ENCODE measurements at regions not wholly inside any gene's neighbourhood (a gene's known extent, or its start where the extent isn't known, plus 50 kb on each side); places are given as distances from the start of the nearest gene placed in this dataset.
"Not testable (repeated sequence)": the region's sequence is repeated elsewhere in the genome, so short reads cannot be mapped to it uniquely, and the experiment has no call there.

DNA sequence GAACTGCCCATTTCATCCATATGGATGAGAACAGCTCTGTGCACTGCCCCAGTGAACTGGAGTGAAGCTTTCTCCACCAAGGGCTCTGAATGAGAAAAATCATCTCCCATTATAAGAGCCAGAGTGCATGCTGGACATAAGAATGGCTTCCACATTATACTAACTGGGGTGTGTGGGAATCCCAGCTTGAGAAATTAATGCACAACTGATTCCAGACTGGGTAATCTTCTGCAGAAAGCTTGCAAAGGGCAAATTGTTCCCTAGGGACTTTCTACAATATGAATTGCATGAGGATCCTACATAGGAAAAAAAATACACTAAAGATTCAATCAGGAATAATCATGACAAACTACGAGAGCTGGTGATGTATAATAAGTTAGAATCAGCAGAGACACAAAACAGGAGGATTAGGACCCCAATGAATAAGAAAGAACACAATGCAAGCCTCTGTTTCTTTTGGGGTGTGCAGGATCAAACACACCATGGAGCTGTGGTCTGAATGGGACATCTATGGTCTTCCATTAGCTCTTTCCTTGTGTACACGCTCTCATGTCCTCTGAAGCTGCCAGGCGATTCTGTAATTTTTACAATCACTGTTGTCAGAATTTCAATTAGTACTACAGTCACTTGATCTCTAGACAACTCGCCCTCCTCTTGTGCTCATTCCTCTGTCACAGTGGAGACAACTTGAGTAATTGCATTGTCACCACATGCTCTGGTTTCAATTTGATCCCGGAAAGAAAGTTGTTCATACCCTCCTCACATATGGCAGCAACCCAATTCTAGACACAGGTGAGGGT, 1327.4 kb downstream of the GATA3 start:
- H3K27ac Mint-ChIP-seq, result no peak overlapping the region
- no peaks in the 10 kb centered on the region for H3K9me3 Mint-ChIP-seq
- no peak for DNase-seq (ENCODE audit: low spot score in 2 of 2)
- H3K36me3 Mint-ChIP-seq, result no peaks in the 10 kb centered on the region
- ATAC-seq, result no peak

DNA sequence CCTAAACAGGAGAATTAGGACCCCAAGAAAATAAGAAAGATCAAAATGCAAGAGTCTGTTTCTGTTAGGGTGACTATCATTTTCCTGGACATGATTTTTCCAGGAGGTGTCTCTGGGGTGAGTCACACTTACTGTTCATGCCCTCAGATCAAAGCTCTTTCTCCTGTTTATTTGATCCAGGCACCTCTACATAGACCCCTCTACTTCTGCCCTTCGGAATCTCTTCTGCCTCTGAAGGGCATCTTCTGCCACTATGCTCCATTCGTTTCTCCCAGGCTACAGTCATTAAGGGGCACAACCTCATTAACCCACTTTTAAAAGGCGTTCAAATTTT, 1328.0 kb downstream of the GATA3 start:
- no peaks in the 10 kb centered on the region for H3K36me3 Mint-ChIP-seq

DNA sequence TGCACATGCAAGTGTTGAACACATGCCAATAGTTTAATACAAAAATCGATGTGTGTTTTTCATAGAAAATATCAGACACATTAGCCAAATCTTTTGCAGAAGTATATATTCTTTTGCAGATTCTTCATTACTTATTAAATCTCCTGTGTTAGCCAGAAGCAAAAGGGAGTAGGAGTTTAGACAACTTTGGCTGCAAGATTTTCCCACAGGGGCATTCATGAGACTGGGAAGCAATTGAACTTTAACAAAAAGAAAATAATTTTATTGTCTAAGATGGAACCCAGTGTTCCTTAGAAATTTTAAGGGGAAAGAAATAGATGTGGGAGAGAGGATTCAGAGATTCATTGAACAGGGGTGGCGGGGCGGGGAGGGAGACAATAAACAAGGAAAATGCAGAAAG, 1336.0 kb downstream of the GATA3 start:
- no peak for DNase-seq (ENCODE audit: low spot score in 2 of 2)
- Mint-ChIP-seq H3K27ac (no peak overlapping the region), H3K36me3 (no peaks in the 10 kb centered on the region), H3K9me3 (no peaks in the 10 kb centered on the region)
- no peak for ATAC-seq

More for the DNA sequence above, 1328.0 kb downstream of the GATA3 start:
- ATAC-seq (no peak), DNase-seq (ENCODE audit: low spot score in 2 of 2) (no peak)
- Mint-ChIP-seq H3K9me3 (no peaks in the 10 kb centered on the region), H3K27ac (no peak overlapping the region)

DNA sequence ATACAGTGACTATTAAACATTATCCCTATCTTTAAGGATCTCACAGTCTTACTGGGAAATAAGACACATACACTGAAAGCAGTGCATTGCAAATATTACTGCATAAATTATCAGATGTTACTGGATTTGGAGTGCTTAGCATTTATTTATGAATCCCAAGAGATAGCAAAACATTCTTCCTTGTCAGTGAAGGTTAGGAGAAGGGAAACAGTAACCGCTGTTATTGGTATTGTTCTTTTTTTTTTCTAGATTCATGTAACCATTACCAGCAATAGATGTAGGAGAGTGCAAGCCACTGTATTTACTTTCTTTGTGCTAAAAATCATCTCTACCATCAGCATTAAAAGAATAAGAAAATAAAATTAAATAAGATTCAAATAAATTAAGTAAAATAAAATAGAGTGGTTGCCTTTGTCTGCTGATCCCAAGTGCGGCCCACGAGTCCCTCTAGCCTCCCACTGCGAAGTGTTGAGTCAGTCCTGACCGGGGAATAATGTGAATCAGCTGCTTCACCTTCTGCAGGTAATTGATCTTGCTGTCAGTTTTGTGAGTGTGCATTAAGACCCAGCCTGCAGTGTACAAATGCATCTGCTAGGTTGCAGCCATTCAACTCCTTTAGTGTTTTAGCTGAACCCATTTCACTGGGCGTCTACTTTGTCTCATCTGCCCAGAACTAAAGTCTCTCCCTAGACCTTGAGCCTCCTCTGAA, 1344.9 kb downstream of the GATA3 start:
- H3K9me3 Mint-ChIP-seq, result no peaks in the 10 kb centered on the region
- no peaks in the 10 kb centered on the region for H3K36me3 Mint-ChIP-seq
- H3K27ac Mint-ChIP-seq, result no peak overlapping the region
- no peak for DNase-seq (ENCODE audit: low spot score in 2 of 2)
- ATAC-seq, result no peak

DNA sequence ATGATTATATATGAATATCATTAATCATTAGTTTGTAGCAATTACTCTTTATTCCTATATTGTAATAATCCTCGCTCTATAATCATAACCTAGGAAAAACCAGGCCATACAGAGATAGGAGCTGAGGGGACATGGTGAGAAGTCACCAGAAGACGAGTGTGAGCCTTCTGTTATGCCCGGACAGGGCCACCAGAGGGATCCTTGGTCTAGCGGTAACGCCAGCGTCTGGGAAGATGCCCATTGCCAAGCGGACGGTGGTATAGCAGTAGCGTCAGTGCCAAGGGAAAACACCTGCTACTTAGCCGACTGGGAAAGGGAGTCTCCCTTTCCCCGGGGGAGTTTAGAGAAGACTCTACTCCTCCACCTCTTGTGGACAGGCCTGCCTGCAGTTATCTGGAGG, 1347.6 kb downstream of the GATA3 start:
- not testable (repeated sequence) for H3K27ac Mint-ChIP-seq; H3K9me3 Mint-ChIP-seq; H3K36me3 Mint-ChIP-seq; ATAC-seq; DNase-seq (ENCODE audit: low spot score in 2 of 2)

DNA sequence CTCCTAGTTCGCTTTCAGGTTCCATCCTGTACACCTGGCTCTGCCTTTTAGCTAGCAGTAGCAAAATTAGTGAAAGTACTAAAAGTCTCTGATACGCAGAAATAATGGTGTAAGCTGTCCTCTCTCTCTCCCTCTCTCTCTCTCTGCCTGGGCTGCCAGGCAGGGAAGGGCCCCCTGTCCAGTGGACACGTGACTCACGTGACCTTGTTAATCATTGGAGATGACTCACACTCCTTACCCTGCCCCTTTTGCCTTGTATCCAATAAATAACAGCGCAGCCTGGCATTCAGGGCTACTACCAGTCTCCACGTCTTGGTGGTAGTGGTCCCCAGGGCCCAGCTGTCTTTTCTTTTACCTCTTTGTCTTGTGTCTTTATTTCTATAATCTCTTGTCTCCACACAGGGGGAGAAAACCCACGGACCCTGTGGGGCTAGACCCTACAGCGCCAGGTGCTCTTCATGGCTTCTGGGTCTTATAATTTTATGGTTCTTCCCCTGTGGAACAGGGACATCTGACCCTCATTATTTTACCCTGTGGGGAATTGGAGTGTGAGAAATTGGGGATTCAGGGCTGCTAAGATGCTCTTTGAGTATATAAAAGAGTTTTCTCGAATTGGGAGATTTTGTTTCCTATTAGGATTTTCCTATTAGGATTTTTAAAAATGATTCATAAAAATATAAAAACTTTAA, 1348.2 kb downstream of the GATA3 start:
- not testable (repeated sequence) for H3K27ac Mint-ChIP-seq, ATAC-seq, H3K9me3 Mint-ChIP-seq

DNA sequence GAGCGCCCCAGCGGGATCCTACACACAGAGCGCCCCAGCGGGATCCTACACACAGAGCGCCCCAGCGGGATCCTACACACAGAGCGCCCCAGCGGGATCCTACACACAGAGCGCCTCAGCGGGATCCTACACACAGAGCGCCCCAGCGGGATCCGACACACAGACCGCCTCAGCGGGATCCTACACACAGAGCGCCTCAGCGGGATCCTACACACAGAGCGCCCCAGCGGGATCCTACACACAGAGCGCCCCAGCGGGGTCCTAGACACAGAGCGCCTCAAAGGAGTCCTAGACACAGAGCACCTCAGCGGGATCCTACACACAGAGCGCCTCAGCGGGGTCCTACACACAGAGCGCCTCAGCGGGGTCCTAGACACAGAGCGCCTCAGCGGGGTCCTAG, 1352.7 kb downstream of the GATA3 start:
- DNase-seq (ENCODE audit: low spot score in 2 of 2); H3K36me3 Mint-ChIP-seq; H3K9me3 Mint-ChIP-seq; H3K27ac Mint-ChIP-seq; ATAC-seq: not testable (repeated sequence)

More for the DNA sequence above, 1348.2 kb downstream of the GATA3 start:
- DNase-seq (ENCODE audit: low spot score in 2 of 2); H3K36me3 Mint-ChIP-seq: not testable (repeated sequence)

DNA sequence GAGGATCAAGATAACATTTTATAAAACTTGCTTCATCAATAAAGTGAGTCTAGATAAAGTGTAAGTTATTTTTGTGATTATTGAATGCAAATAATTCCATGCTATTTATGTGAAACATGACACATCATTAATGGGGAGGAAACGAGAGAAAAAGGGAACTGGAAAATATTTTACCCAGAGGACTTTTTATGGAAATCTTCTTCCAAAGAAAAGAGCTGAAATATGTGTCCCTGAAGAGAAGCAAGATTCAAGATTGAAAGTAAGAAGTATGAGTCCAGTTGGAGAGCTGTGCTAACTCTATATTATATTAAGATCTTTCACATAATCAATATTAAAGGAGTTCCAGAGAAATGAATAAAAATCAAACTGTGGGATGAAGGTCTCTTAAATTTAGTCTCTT, 1361.8 kb downstream of the GATA3 start:
- ATAC-seq, result no peak

DNA sequence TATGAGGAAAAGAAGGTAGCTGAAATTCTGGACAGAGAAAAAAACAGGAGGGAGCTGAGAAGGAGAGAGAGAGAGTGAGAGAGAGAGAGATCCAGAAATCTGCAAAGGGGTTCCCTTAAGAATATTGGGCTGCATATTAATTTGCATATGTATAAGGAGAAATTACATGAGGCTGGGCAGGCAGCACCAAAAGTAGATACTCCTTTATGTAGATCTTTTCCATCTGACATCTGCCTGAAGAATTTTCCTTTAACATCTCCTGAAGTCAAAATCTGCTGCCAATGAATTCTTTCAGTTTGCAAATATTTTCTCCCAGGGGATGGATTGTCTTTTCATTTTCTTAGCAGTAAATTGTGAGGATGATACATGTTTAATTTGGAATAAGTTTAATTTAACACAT, 1365.3 kb downstream of the GATA3 start:
- H3K36me3 Mint-ChIP-seq, result peaks cover 0 to 5% of the 10 kb centered on the region in 2 donors

More for the DNA sequence above, 1361.8 kb downstream of the GATA3 start:
- no peak for DNase-seq (ENCODE audit: low spot score in 2 of 2)
- Mint-ChIP-seq H3K36me3 (peaks cover 0 to 5% of the 10 kb centered on the region in 2 donors), H3K9me3 (no peaks in the 10 kb centered on the region), H3K27ac (no peak overlapping the region)

DNA sequence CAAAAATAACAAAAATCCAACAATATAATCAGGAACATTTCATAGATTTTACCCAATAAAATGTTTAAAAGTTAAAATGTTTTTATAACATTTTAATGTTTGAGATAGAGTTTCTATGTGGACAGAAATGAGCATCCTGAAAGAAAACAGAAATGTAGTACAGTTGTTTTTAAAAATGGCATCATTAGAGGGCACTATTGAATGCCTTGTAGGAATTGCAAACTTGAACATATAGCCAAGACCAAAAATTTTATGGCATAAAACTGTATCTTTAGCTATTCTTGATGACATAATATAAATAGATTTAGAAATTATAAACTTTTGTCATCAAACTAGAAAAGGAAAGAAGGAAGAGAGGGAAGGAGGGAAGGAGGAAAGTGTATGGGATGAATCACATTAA, 1372.7 kb downstream of the GATA3 start:
- Mint-ChIP-seq H3K9me3 (peaks cover 5 to 6% of the 10 kb centered on the region in 2 donors), H3K36me3 (peaks cover 0 to 8% of the 10 kb centered on the region in 2 donors), H3K27ac (no peak overlapping the region)
- no peak for ATAC-seq
- DNase-seq (ENCODE audit: low spot score in 2 of 2), result no peak

More for the DNA sequence above, 1365.3 kb downstream of the GATA3 start:
- peaks cover 0 to 5% of the 10 kb centered on the region in 2 donors for H3K9me3 Mint-ChIP-seq
- ATAC-seq (no peak), DNase-seq (ENCODE audit: low spot score in 2 of 2) (no peak)
- peak overlapping the region in 1 of 2 donors; percentile 3 for H3K27ac Mint-ChIP-seq

DNA sequence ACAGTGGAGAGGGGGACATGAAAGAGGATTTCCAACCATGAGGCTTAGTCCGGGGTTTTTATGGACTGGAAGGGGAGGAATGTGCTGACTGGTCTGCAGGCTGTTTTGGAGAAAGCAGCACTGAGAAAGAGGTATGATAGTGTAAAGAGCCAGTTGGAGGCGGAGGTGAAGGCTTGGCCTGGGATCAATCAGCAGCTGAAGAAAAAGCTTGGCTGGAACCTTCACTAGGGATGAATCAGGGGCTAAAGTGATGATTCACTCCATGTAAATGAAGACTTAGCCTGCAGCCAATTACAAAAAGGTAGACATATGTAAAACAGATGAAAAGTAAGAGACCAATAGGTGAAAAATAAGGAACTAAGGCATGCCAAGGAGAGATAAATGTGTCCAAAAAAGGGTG, 1382.6 kb downstream of the GATA3 start:
- no peak for DNase-seq (ENCODE audit: low spot score in 2 of 2)
- peaks cover 0 to 4% of the 10 kb centered on the region in 2 donors for H3K9me3 Mint-ChIP-seq
- ATAC-seq, result no peak

DNA sequence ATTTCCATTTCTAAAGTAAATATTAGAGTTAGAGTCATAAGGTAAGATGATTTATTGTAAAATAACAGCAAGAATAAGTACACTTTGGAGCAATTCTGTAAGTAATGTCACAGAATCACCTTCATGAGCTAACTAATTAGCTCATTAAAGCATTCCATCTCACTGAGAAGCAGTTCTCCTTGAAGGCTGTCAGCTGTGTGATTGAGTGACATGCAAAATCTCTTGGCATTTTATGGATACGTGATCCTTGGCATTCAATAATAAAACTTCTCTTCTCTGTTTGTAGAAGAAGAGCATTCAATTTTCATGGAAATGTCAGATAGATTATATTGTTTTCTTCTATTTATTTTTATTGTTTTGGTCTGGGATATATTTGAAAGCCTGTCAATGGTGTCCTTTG, 1389.3 kb downstream of the GATA3 start:
- DNase-seq (ENCODE audit: low spot score in 2 of 2) (no peak), ATAC-seq (no peak)
- Mint-ChIP-seq H3K9me3 (no peaks in the 10 kb centered on the region), H3K36me3 (no peaks in the 10 kb centered on the region), H3K27ac (no peak overlapping the region)

More for the DNA sequence above, 1382.6 kb downstream of the GATA3 start:
- peak overlapping the region in 1 of 2 donors; percentile 7 for H3K27ac Mint-ChIP-seq
- no peaks in the 10 kb centered on the region for H3K36me3 Mint-ChIP-seq

DNA sequence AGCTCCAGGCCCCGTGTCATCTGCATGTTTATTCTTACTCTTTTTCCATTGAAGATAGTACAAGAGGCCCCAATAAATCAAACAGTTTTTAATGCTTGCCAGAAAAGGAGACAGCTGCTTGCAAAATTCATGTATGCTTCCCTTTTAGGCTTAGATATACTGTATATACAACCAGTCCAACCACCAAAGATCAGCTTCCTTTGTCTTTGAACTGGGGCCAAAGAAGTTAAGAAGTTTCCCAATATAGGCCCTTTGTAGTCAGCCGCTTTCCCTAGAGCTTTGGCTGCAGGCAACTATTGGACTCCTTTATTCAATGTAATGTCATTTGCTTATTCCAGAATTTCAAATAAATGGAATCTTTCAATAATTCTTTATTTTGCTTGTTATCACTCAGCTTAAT, 1395.0 kb downstream of the GATA3 start:
- H3K9me3 Mint-ChIP-seq, result peaks cover 4 to 10% of the 10 kb centered on the region in 2 donors
- no peak overlapping the region for H3K27ac Mint-ChIP-seq
- ATAC-seq (no peak), DNase-seq (ENCODE audit: low spot score in 2 of 2) (no peak)
- H3K36me3 Mint-ChIP-seq, result peaks cover 0 to 6% of the 10 kb centered on the region in 2 donors

DNA sequence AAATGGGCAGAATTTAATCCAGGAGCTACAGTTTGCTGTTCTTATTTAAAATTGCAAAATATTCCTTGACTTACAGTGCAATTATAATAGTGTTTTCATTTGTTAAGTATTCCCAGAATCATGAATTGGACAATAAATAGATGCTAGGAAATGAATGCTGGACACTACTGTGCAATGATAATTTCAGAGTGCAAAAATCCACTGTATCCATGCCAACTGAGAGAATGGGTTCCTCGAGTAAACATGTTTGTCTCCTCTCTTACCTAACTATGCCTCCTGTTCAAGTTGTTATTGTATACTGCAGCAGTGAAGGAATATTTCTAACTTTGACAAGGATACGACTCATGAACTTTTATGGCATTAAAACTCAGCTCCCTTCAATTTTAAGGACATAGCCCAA, 1396.3 kb downstream of the GATA3 start:
- no peak for DNase-seq (ENCODE audit: low spot score in 2 of 2)
- H3K9me3 Mint-ChIP-seq, result peaks cover 4 to 10% of the 10 kb centered on the region in 2 donors
- ATAC-seq, result no peak
- no peak overlapping the region for H3K27ac Mint-ChIP-seq
- peaks cover 0 to 6% of the 10 kb centered on the region in 2 donors for H3K36me3 Mint-ChIP-seq

DNA sequence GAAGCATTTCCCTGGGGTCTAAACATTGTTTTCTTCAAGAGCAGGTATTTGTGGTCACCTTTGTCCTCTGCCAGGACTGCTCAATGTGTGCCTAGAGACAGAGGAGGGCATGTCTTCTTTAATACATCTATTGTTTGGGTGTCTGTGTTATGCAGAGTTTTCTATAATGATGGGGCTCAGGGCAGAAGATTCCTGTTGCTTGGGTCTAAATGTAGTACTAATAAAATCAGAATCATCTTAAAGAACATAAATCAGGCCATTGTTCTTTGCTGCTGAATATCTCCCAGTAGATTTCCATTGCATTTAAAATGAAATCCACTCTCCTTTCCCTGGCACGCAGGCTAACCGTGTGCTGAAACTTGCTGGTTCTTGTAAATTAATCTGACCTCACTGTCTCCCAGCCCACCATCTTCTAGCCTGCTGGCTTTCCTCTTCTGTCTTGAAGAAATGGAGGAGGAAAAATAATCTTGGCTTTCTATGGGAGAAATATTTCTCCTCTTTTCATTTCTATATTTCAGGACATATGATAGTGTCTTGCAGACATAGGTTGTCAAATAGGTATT, 1396.8 kb downstream of the GATA3 start:
- Mint-ChIP-seq H3K27ac (no peak overlapping the region), H3K9me3 (peaks cover 4 to 10% of the 10 kb centered on the region in 2 donors), H3K36me3 (peaks cover 0 to 6% of the 10 kb centered on the region in 2 donors)
- ATAC-seq, result no peak
- DNase-seq (ENCODE audit: low spot score in 2 of 2), result no peak

DNA sequence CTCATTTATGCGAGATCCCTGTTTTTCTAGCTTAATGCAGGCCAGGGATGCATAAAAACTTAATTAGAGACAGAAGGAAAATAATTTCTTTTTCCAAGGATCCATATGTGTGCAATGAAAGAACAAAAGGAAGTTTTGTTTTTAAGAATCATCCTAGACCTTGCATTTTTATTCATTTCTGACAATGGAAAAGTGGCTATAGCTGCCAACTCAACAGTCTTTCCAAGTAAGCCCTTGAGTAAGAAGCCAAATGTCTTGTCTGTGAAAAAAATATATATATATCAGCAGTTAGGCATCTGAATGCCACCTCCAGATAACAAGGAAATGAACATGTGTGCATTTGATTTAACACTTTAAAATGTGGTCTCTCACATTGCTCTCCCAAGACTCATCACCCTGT, 1397.6 kb downstream of the GATA3 start:
- no peak overlapping the region for H3K27ac Mint-ChIP-seq
- ATAC-seq (no peak), DNase-seq (ENCODE audit: low spot score in 2 of 2) (no peak)
- H3K36me3 Mint-ChIP-seq, result peaks cover 0 to 6% of the 10 kb centered on the region in 2 donors
- peaks cover 4 to 10% of the 10 kb centered on the region in 2 donors for H3K9me3 Mint-ChIP-seq

DNA sequence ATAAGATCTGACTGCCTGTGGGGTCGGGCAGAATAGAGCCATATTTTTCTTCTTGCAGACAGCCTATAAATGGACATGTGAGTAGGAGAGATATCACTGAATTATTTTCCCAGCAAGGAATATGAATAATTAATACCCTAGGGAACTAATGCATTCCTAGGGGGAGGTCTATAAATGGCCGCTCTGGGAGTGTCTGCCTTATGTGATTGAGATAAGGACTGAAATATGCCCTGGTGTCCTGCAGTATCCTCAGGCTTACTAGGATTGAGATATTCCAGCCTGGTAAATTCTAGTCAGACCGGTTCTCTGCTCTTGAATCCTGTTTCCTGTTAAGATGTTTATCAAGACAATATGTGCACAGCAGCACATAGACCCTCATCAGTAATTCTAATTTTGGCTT, 1399.4 kb downstream of the GATA3 start:
- not testable (repeated sequence) for H3K27ac Mint-ChIP-seq; ATAC-seq; H3K9me3 Mint-ChIP-seq; DNase-seq (ENCODE audit: low spot score in 2 of 2); H3K36me3 Mint-ChIP-seq

All from activated naive CD4-positive, alpha-beta T cell treated with anti-CD3 and anti-CD28 coated beads, Interleukin-2, amount 50 U/mL, for 72 hours (primary cell).